GM18873 (cell line): ENCODE measurements at regions not wholly inside any gene's neighbourhood (a gene's known extent, or its start where the extent isn't known, plus 50 kb on each side); places are given as distances from the start of the nearest gene placed in this dataset.

ENCODE experiments used
- ATAC-seq: cut with Tn5 transposase; IDR thresholded peaks from one replicate; pipeline ENCODE4 v1.9.1; 2021; ENCODE audit warnings: mild to moderate bottlenecking, moderate library complexity, moderate number of reproducible peaks; ENCODE audit not compliant: unreplicated experiment, low FRiP score

GRCh38 chr3:82342521-82342920 is 581.1 kb upstream of the GBE1 start:
- ATAC-seq = no peak

DNA sequence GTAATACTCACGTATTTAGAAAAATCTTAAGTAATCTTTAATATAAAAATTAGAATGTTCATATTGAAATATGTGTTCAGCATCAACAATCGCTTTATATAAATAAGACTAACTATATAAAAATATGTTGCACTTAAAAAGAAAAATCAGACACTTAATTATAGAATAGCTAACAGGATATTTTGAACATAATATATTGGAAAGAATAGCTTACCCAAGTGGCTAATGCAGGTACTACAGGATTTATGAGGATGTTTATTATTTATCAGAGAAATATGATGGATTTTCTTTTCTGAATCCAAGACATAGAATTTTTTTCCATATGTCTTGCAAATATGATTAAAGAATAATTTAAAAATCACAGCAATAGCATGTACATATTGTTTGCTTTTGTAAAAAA is 567.9 kb upstream of the GBE1 start:
- no peak for ATAC-seq

- no peak for ATAC-seq
Observed at GRCh38 chr3:82311901-82312300, 550.5 kb upstream of the GBE1 start.

DNA sequence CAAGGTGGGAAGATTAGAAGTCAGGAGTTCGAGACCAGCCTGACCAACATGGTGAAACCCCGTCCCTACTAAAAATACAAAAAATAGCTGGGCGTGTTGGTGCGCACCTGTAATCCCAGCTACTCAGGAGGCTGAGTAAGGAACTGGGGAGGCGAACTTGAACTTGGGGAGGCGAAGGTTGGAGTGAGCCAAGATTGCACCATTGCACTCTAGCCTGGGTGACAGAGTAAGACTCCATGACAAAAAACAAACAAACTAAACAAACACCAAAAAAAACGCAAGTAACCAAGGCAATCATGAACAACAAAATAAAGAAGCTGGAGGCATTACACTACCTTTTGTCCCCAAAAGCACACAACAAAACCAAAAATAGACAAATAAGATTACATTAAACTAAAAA is 547.3 kb upstream of the GBE1 start:
- no peak for ATAC-seq

- no peak for ATAC-seq
Observed at GRCh38 chr3:82306189-82306588, 544.7 kb upstream of the GBE1 start.

DNA sequence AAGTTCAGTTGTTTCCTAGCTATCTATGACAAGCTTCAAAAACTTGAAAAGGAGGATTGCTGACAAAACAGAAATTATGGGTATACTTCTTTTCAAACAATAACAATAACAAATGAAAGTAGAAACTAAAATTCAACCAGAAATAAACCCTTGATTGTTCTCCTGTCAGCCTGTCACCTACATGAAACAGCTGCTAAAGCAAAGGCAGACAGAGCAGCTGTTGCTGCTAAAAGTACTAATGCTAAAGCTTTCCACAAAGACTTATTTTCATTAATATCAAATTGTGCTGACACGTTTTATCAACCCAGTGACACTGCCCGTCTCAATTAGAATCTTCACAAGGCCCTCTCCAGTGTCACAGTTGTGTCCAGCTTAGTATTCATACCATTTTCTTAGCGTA is 533.2 kb upstream of the GBE1 start:
- no peak for ATAC-seq

DNA sequence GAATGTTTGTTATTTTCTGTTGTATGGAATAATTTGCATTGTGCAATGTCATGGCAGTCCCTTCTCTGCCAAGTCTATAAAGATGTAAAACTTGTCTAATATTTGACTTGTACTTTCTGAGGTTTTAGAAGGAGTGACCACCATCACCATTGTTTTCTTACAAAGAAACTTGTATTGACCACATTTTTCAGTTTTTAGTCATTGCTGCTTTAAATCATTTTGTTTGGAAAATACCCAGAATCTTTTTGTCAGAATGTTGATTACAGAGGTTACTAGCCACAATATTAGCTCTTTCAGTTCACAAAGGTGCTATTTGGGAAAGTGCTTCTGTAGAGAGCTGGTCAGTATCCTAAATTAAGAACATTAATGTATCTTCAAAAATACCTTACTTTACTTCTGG is 532.4 kb upstream of the GBE1 start:
- peak; percentile 76 for ATAC-seq

- no peak for ATAC-seq
Observed at GRCh38 chr3:82293435-82293834, 532.0 kb upstream of the GBE1 start.

DNA sequence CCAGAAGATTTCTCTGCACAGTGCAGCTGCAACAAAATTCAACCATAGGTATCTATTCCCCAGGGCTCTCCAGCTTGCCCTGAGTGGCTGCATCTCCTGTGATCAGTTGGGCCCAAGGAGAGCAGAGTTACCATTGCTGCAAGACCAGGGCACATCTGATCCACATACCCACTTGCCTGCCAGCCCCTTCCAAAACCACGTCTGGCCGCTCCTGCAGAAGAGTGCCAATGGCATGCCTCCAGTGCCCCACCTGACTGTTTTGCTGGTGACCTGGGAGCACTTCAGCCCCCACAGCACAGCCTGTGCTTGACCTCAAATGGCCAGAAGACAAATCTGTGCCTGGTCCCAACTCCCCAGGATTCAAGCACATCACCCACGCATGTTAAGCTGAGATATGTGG is 526.1 kb upstream of the GBE1 start:
- no peak for ATAC-seq

DNA sequence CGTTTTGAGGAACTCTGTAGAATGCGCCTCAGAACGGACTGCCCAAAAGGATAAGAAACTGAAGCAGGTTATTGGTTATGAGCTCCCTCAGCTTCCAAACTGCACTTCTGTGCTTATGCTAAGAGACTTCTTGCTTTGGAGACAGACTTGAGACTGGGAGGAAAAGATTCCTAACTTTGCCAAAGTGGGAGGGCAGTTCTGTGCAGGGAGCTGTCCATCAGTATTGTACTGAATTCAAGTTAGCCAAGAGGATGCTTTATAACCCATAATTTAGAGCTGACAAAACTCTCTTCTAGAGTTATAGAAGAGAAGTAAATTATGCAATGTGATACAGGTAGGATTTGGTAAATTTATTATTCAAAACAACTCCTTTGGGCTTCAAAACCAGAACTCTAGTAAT is 519.8 kb upstream of the GBE1 start:
- ATAC-seq = no peak

DNA sequence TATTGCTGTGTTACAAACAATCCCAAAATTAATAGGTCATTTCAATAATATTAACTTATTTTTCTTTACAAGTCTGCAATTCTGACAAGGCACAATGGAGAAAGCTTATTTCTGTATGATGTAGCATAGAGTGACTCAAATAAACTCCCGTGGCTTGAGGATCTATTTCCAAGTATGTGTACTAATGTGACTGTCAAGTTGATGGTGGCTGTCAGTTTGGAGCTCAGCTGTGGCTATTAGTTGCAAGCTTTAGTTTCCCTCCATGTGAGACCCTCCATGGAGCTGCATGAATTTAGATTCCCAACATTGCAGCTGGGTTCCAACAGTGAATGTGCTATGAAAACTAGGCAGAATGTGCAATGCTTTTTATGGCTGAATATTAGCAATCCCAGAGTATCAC is 515.5 kb upstream of the GBE1 start:
- ATAC-seq = no peak

DNA sequence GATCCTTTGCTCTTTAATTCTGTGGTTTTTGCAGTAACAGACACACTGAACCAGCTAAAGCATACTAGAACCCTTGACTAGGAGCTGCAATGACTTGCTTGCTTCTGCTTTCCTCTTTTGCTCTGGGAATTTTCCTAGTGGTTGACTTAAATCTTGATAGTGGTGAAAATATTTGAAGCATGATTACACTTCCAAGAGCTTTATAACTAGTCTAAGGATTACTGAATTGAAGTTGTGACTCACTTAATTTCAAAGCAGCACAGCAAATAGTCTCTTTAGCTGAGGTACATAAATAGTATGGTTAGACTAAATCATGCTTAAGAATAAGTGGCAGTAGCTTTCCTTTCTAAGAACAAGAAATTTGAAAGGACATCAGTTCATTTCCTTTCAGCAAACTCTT is 513.5 kb upstream of the GBE1 start:
- ATAC-seq = no peak

GRCh38 chr3:82265747-82266146 is 504.3 kb upstream of the GBE1 start:
- no peak for ATAC-seq

- no peak for ATAC-seq
Observed at GRCh38 chr3:82262193-82262592, 500.7 kb upstream of the GBE1 start.

- ATAC-seq = no peak
Observed at GRCh38 chr3:82261637-82262036, 500.2 kb upstream of the GBE1 start.

GRCh38 chr3:82261013-82261412 is 499.6 kb upstream of the GBE1 start:
- no peak for ATAC-seq

DNA sequence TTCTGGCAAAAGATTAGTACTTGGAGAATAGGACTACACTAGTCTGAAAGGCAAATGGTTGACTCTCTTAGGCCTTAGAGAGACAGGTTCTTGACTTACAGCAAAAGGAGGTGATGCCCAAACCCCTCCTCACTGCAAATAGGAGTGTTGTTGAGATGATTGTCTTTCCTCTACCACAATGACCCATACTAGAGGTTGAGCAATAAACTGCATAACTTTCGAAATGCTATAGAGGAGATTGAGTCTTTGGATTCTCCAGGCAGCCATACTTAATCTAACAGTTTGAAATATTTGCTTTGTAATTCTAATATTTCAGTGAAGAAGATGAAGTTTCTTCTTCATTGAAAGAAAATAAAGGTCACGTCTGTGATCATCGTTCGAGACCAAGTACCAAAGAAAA is 498.5 kb upstream of the GBE1 start:
- ATAC-seq = no peak

GRCh38 chr3:82240322-82240721 is 478.9 kb upstream of the GBE1 start:
- no peak for ATAC-seq

DNA sequence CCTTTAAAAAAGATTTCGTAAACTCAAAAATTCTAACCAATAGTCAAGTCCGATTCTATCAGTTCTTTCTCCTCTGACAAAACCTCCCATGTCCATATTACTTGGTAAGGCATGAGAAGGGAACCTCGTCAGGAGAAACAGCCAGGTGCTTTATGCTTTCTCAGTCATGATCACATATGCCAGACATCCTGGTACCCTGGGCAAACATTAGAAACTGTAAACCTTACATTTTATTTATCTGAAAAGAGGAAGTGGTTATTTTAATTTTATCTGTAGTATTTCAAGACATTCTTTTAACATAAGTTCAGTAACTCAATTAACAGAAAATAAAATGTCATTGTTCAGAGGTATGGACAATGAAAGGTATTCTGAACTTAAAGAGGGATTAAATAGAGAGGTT is 474.8 kb upstream of the GBE1 start:
- no peak for ATAC-seq

GRCh38 chr3:82229397-82229796 is 468.0 kb upstream of the GBE1 start:
- ATAC-seq = peak; percentile 83

DNA sequence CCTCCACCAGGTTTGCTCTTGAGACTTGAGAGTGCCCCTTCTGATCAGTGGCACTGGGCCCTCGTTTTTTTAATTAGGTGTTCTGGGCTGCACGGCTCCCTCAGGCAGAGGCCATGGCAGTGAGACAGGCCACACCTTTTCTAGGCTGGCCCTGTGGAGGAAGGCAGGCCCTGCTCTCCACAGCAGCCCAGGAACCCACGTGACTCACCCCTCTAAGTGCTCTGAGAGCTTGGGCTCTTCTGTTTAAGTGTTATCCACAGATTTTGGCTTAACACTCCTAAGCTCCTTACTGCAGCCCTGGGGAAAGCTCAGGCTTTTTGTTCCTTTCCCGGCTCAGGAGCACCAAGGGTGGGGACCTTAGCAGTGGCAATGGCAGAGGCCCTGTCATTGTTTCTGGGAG is 463.2 kb upstream of the GBE1 start:
- no peak for ATAC-seq

DNA sequence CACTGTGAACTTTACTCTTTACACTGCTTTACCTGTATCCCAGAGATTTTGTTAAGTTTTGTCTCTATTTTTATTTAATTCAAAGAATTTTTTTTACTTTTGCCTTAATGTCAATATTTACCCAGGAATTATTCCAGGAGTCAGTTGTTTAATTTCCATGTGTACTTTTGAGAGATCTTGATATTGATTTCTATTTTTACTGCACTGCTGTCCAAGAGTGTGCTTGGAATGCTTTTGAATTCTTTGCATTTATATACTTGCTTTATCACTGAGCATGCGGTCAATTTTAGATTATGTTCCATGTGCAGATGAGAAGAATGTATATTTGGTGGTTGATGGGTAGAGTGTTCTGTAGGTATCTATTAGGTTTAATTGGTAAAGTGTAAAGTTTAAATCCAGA is 461.0 kb upstream of the GBE1 start:
- no peak for ATAC-seq

GRCh38 chr3:82217571-82217970 is 456.1 kb upstream of the GBE1 start:
- ATAC-seq = no peak
